ENCODE measurements at regions not wholly inside any gene's neighbourhood (a gene's known extent, or its start where the extent isn't known, plus 50 kb on each side); places are given as distances from the start of the nearest gene placed in this dataset.
"Not testable (repeated sequence)": the region's sequence is repeated elsewhere in the genome, so short reads cannot be mapped to it uniquely, and the experiment has no call there.

GRCh38 chrX:80572636-80573035 lies 152.4 kb downstream of the TENT5D start:
- DNase-seq (ENCODE audit: low spot score): no peak
- ATAC-seq (ENCODE audit: low FRiP score): no peak
- no peak for TF ChIP-seq CTCF (IDR thresholded peaks at IDR 0.05)

- TF ChIP-seq CTCF (IDR thresholded peaks at IDR 0.05): no peak
These were observed 153.0 kb downstream of the TENT5D start for GRCh38 chrX:80573275-80573674.

DNA sequence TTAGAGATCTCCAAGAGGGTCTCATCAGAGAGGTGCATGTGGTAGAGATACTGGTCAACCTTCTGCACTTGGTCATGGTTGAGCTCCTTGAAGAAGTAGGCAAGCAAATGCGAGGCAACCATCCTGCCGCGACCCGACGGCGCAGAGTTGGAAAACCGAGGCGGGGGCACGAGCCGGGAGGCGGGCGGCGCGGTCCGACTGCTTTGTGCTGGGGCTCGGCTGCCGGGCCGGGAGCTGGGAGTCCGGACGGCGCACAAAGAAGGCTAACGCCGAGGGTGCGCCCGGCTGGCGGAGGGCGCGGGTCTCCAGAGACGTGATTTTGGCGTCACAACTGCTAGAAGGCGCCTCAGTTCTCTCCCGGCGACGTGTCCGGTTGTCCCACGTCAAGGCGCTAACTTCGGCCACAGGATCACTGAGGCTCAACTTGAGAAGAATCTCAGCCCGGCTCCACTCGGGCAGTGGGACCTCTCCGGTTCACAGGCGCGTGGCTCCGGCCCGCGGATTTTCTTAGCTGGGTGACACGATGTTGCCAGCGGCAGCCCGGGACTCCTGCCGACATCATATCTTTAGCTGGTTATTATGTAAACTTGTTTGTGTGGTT lies 154.3 kb downstream of the TENT5D start:
- ATAC-seq (ENCODE audit: low FRiP score); DNase-seq (ENCODE audit: low spot score): not testable (repeated sequence)

More at GRCh38 chrX:80573275-80573674, 153.0 kb downstream of the TENT5D start:
- ATAC-seq (ENCODE audit: low FRiP score) (no peak), DNase-seq (ENCODE audit: low spot score) (no peak)

- ATAC-seq (ENCODE audit: low FRiP score) (no peak), DNase-seq (ENCODE audit: low spot score) (no peak)
- no peak for TF ChIP-seq CTCF (IDR thresholded peaks at IDR 0.05)
These were observed 156.0 kb downstream of the TENT5D start for GRCh38 chrX:80576267-80576666.

DNA sequence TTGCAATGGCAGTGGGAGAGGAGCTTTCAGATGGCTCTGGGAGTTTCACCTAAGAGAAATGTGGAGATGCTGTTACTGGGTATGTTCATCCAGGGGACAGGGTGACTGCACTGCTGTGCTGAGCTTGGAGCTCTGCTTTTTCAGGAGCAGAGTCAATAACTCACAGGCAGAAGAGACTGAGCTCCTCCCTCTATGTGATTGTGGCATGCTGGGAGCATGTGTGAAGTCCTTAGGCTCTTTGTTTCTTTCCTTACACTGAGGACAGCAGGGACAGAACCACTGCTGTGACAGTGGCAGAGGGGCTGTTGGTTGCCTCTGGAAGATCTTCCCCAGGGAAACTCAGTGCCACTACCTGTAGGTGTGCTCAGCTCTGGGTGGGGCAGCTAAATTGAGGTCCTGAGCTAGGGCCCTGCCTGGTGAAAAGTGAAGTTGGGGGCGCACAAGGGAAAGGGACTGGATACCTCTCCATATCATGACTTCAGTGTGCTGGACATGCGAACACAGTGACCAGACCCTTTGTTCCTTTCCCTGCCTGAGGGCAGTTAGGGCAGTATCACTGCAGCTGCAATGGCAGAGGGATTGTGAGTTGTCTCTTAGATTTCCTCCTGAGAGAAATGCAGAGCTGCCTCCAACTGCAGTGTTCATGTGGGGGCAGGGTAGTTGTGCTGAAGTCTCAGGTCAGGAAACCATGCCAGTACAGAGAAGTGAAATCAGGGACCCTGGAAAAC lies 156.7 kb downstream of the TENT5D start:
- DNase-seq (ENCODE audit: low spot score): no peak
- ATAC-seq (ENCODE audit: low FRiP score): no peak
- TF ChIP-seq CTCF (IDR thresholded peaks at IDR 0.05): no peak

GRCh38 chrX:80578517-80579105 lies 158.4 kb downstream of the TENT5D start:
- ATAC-seq (ENCODE audit: low FRiP score) (no peak), DNase-seq (ENCODE audit: low spot score) (no peak)
- no peak for TF ChIP-seq CTCF (IDR thresholded peaks at IDR 0.05)

DNA sequence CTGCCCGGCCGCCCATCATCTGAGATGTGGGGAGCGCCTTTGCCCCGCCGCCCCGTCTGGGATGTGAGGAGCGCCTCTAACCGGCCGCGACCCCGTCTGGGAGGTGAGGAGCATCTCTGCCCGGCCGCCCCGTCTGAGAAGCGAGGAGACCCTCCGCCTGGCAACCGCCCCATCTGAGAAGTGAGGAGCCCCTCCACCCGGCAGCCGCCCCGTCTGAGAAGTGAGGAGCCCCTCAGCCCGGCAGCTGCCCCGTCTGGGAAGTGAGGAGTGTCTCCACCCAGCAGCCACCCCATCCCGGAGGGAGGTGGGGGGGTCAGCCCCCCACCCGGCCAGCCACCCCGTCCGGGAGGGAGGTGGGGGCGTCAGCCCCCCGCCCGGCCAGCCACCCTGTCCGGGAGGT lies 170.7 kb downstream of the TENT5D start:
- not testable (repeated sequence) for DNase-seq (ENCODE audit: low spot score); ATAC-seq (ENCODE audit: low FRiP score)

Data from omental fat pad (tissue), 3 donors.